ENCODE measurements at regions not wholly inside any gene's neighbourhood (a gene's known extent, or its start where the extent isn't known, plus 50 kb on each side); places are given as distances from the start of the nearest gene placed in this dataset.

- TF ChIP-seq, protein P1, sequence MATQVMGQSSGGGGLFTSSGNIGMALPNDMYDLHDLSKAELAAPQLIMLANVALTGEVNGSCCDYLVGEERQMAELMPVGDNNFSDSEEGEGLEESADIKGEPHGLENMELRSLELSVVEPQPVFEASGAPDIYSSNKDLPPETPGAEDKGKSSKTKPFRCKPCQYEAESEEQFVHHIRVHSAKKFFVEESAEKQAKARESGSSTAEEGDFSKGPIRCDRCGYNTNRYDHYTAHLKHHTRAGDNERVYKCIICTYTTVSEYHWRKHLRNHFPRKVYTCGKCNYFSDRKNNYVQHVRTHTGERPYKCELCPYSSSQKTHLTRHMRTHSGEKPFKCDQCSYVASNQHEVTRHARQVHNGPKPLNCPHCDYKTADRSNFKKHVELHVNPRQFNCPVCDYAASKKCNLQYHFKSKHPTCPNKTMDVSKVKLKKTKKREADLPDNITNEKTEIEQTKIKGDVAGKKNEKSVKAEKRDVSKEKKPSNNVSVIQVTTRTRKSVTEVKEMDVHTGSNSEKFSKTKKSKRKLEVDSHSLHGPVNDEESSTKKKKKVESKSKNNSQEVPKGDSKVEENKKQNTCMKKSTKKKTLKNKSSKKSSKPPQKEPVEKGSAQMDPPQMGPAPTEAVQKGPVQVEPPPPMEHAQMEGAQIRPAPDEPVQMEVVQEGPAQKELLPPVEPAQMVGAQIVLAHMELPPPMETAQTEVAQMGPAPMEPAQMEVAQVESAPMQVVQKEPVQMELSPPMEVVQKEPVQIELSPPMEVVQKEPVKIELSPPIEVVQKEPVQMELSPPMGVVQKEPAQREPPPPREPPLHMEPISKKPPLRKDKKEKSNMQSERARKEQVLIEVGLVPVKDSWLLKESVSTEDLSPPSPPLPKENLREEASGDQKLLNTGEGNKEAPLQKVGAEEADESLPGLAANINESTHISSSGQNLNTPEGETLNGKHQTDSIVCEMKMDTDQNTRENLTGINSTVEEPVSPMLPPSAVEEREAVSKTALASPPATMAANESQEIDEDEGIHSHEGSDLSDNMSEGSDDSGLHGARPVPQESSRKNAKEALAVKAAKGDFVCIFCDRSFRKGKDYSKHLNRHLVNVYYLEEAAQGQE (IDR thresholded peaks at IDR 0.05; ENCODE audit: low read depth): no peak
- TF ChIP-seq FOSL1 (IDR thresholded peaks at IDR 0.05; ENCODE audit: low read depth) (no peak), CEBPB (IDR thresholded peaks at IDR 0.05; ENCODE audit: low read depth) (no peak), EZH2 (IDR thresholded peaks at IDR 0.05) (no peak), POLR2A (IDR thresholded peaks at IDR 0.05; ENCODE audit: borderline replicate concordance, extremely low read depth, insufficient read depth, insufficient read length) (no peak)
These were observed 153.8 kb upstream of the BLID start (continued) for GRCh38 chr11:122269824-122270223.

- DNase-seq (ENCODE audit: low read depth, low spot score): no peak
- CTCF ChIA-PET: no interaction called here
- Histone ChIP-seq H4K20me1 (ENCODE audit: insufficient read depth) (no peaks in the 10 kb centered on the region), H3K4me1 (ENCODE audit: control insufficient read depth in 1 of 2, insufficient read depth in 2 of 2, low read length in 2 of 2) (peaks cover 3 to 11% of the 10 kb centered on the region in 2 experiments; a peak in 3 of 4 replicates), H3K27ac (ENCODE audit: low read depth, low read length) (no peak overlapping the region), H3K9ac (ENCODE audit: low read length) (no peak overlapping the region), H3K9me3 (ENCODE audit: control insufficient read depth in 1 of 2, insufficient read depth in 1 of 2, low read depth in 1 of 2, low read length in 2 of 2) (no peaks in the 10 kb centered on the region), H3K36me3 (ENCODE audit: control insufficient read depth in 1 of 2, insufficient read depth in 2 of 2, low read length in 2 of 2) (no peaks in the 10 kb centered on the region), H3K79me2 (ENCODE audit: insufficient read depth, low read length) (no peaks in the 10 kb centered on the region), H3K27me3 (ENCODE audit: insufficient read depth, low read length) (no peaks in the 10 kb centered on the region), H2AFZ (ENCODE audit: low read depth, low read length, poor library complexity, severe bottlenecking) (no peak overlapping the region), H3K4me3 (replicated peaks in 1 of 2; ENCODE audit: low read depth in 1 of 2, low read length in 2 of 2) (no peak overlapping the region), H3K9me2 (ENCODE audit: insufficient read depth) (no peaks in the 10 kb centered on the region), H3K4me2 (ENCODE audit: low read length) (peak overlapping the region; percentile 8; the same call in 1 of the 2 replicates)
- no TSS peak for BruUV-seq (replicated peaks)
- POLR2A ChIA-PET: no interaction called here
- RAD21 ChIA-PET (ENCODE audit: low non-redundant PET in 1 of 2, low total read pairs in 2 of 2, uncharacterized antibody in 2 of 2, unreplicated experiment in 2 of 2): no interaction called here
- TF ChIP-seq EZH2phosphoT487 (IDR thresholded peaks at IDR 0.05; ENCODE audit: borderline replicate concordance) (no peak), ZNF274 (IDR thresholded peaks at IDR 0.05; ENCODE audit: low read depth, low read length) (no peak)
- intact Hi-C loops (cut with micrococcal nuclease): no loop called here
- ATAC-seq: no peak
These were observed 152.7 kb upstream of the BLID start for GRCh38 chr11:122268601-122269130.

All from HCT116 (cell line).